ENCODE measurements at regions not wholly inside any gene's neighbourhood (a gene's known extent, or its start where the extent isn't known, plus 50 kb on each side); places are given as distances from the start of the nearest gene placed in this dataset.
"Not testable (repeated sequence)": the region's sequence is repeated elsewhere in the genome, so short reads cannot be mapped to it uniquely, and the experiment has no call there.

GRCh38 chrX:76774912-76775311, 347.4 kb downstream of the MAGEE1 start:
- not testable (repeated sequence) for H3K4me3 ChIP-seq (replicated peaks in 1 of 2; ENCODE audit: low read depth in 1 of 2, low read length in 2 of 2)

GRCh38 chrX:76796311-76796710, 368.8 kb downstream of the MAGEE1 start:
- CTCF ChIA-PET = no interaction called here
- Histone ChIP-seq H2AFZ (ENCODE audit: low read depth, low read length, poor library complexity, severe bottlenecking) (no peak overlapping the region), H3K79me2 (ENCODE audit: insufficient read depth, low read length) (no peaks in the 10 kb centered on the region), H4K20me1 (ENCODE audit: insufficient read depth) (no peaks in the 10 kb centered on the region), H3K9me3 (ENCODE audit: control insufficient read depth in 1 of 2, insufficient read depth in 1 of 2, low read depth in 1 of 2, low read length in 2 of 2) (no peaks in the 10 kb centered on the region), H3K36me3 (ENCODE audit: control insufficient read depth in 1 of 2, insufficient read depth in 2 of 2, low read length in 2 of 2) (no peaks in the 10 kb centered on the region), H3K4me3 (replicated peaks in 1 of 2; ENCODE audit: low read depth in 1 of 2, low read length in 2 of 2) (no peak overlapping the region), H3K4me1 (ENCODE audit: control insufficient read depth in 1 of 2, insufficient read depth in 2 of 2, low read length in 2 of 2) (no peaks in the 10 kb centered on the region), H3K9ac (ENCODE audit: low read length) (no peak overlapping the region), H3K27me3 (ENCODE audit: insufficient read depth, low read length) (no peaks in the 10 kb centered on the region), H3K4me2 (ENCODE audit: low read length) (no peak overlapping the region), H3K9me2 (ENCODE audit: insufficient read depth) (no peaks in the 10 kb centered on the region), H3K27ac (ENCODE audit: low read depth, low read length) (no peak overlapping the region)
- RAD21 ChIA-PET (ENCODE audit: low non-redundant PET in 1 of 2, low total read pairs in 2 of 2, uncharacterized antibody in 2 of 2, unreplicated experiment in 2 of 2) = no interaction called here
- POLR2A ChIA-PET = no interaction called here
- BruUV-seq (replicated peaks) = no TSS peak
- intact Hi-C loops (cut with micrococcal nuclease) = no loop called here
- DNase-seq (ENCODE audit: low read depth, low spot score) = no peak
- ATAC-seq = no peak
- TF ChIP-seq REST (IDR thresholded peaks at IDR 0.05; ENCODE audit: low read depth) = no peak
- no peak for TF ChIP-seq CEBPB (IDR thresholded peaks at IDR 0.05; ENCODE audit: low read depth)
- TF ChIP-seq ATF3 (IDR thresholded peaks at IDR 0.05) = no peak
- no peak for TF ChIP-seq YY1 (IDR thresholded peaks at IDR 0.05; ENCODE audit: extremely low read depth, insufficient replicate concordance, low read depth, low read length)
- no peak for TF ChIP-seq SIN3A (IDR thresholded peaks at IDR 0.05; ENCODE audit: low read depth)
- no peak for TF ChIP-seq CTCF (IDR thresholded peaks at IDR 0.05 in 2 of 3, conservative IDR thresholded peaks at IDR 0.05 in 1 of 3; ENCODE audit: borderline replicate concordance in 1 of 3, insufficient read depth in 1 of 3, low read depth in 2 of 3, low read length in 2 of 3)
- TF ChIP-seq TCF7L2 (IDR thresholded peaks at IDR 0.05; ENCODE audit: borderline replicate concordance, extremely low read depth, insufficient read depth, insufficient read length) = no peak
- TF ChIP-seq ZFX (IDR thresholded peaks at IDR 0.05) = no peak
- TF ChIP-seq CBX3 (IDR thresholded peaks at IDR 0.05; ENCODE audit: low read depth) = no peak
- TF ChIP-seq EZH2 (IDR thresholded peaks at IDR 0.05) = no peak
- no peak for TF ChIP-seq ELF1 (IDR thresholded peaks at IDR 0.05; ENCODE audit: borderline replicate concordance, low read depth)
- no peak for TF ChIP-seq ZBTB33 (IDR thresholded peaks at IDR 0.05; ENCODE audit: extremely low read depth, insufficient replicate concordance, low read length)
- no peak for TF ChIP-seq POLR2A (IDR thresholded peaks at IDR 0.05; ENCODE audit: borderline replicate concordance, extremely low read depth, insufficient read depth, insufficient read length)

More at GRCh38 chrX:76774912-76775311, 347.4 kb downstream of the MAGEE1 start:
- H2AFZ ChIP-seq (ENCODE audit: low read depth, low read length, poor library complexity, severe bottlenecking); BruUV-seq (replicated peaks); H3K79me2 ChIP-seq (ENCODE audit: insufficient read depth, low read length); H3K4me2 ChIP-seq (ENCODE audit: low read length); H4K20me1 ChIP-seq (ENCODE audit: insufficient read depth); POLR2A ChIA-PET; H3K36me3 ChIP-seq (ENCODE audit: control insufficient read depth in 1 of 2, insufficient read depth in 2 of 2, low read length in 2 of 2); H3K9me3 ChIP-seq (ENCODE audit: control insufficient read depth in 1 of 2, insufficient read depth in 1 of 2, low read depth in 1 of 2, low read length in 2 of 2); H3K27ac ChIP-seq (ENCODE audit: low read depth, low read length); intact Hi-C loops (cut with micrococcal nuclease); H3K9me2 ChIP-seq (ENCODE audit: insufficient read depth); DNase-seq (ENCODE audit: low read depth, low spot score); H3K4me1 ChIP-seq (ENCODE audit: control insufficient read depth in 1 of 2, insufficient read depth in 2 of 2, low read length in 2 of 2); H3K27me3 ChIP-seq (ENCODE audit: insufficient read depth, low read length); CTCF ChIA-PET; H3K9ac ChIP-seq (ENCODE audit: low read length); ATAC-seq; RAD21 ChIA-PET (ENCODE audit: low non-redundant PET in 1 of 2, low total read pairs in 2 of 2, uncharacterized antibody in 2 of 2, unreplicated experiment in 2 of 2): not testable (repeated sequence)
